Stimulated activated CD4-positive, alpha-beta T cell treated with anti-CD3 and anti-CD28 coated beads, Interleukin-15, amount 100 ng/mL, for 1 hour (primary cell): ENCODE measurements at regions not wholly inside any gene's neighbourhood (a gene's known extent, or its start where the extent isn't known, plus 50 kb on each side); places are given as distances from the start of the nearest gene placed in this dataset.
"Not testable (repeated sequence)": the region's sequence is repeated elsewhere in the genome, so short reads cannot be mapped to it uniquely, and the experiment has no call there.

Source experiments
- DNase-seq, 2 donors: peaks; one replicate each; pipeline ENCODE4 v3.0.0-alpha.2; 2020; ENCODE audit warnings: low read depth in 1 of 2, low spot score in 1 of 2

GRCh38 chr3:194057570-194058188, 78.3 kb upstream of the HES1 start:
- DNase-seq, result no peak

GRCh38 chr3:194058189-194058571, 77.8 kb upstream of the HES1 start:
- DNase-seq, result peak in 1 of 2 donors; percentile 3

- DNase-seq, result no peak
These were observed 77.2 kb upstream of the HES1 start for GRCh38 chr3:194058753-194059152.

DNA sequence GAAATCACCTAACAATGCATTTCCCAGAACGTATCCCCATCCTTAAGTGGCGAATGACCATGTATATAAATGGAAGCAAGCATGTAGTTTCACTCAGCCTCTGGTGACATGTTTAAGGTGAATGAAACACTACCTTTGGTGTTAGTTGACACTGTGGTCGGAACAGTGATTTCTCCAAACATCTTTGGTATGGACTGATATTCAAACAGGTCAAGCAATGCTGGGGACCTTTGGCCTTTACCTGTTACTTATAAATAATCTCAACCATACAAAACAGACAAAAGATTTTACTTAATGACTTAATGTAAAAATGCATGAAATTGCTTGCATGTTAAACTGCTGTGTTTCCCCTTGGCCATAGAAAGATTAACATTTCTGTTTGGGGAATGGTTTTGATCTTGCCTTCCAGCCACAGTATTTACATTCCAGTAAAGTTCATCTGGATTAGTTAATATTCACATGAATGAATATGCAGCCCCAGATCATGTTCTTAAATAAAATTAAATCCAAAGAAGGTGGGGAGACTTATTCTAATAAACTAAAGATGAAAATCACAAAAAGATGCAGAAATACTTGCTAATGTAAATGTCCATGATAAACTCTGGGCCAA, 74.4 kb upstream of the HES1 start:
- no peak for DNase-seq

GRCh38 chr3:194062830-194063229, 73.1 kb upstream of the HES1 start:
- no peak for DNase-seq

GRCh38 chr3:194064380-194065332, 71.3 kb upstream of the HES1 start:
- DNase-seq, result no peak

DNA sequence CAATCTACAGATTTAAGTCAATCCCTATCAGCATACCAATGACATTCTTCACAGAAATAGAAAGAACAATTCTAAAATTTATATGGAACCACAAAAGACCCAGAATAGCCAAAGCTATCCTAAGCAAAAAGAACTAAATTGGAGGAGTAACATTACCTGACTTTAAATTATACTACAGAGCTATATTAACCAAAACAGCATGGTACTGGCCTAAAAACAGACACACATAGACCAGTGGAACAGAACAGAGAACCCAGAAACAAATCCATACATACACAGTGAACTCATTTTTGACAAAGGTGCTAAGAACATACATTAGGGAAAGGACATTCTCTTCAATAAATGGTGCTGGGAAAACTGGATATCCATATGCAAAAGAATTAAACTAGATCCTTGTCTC, 68.6 kb upstream of the HES1 start:
- DNase-seq, result not testable (repeated sequence)

- no peak for DNase-seq
These were observed 68.0 kb upstream of the HES1 start for GRCh38 chr3:194067949-194068362.

DNA sequence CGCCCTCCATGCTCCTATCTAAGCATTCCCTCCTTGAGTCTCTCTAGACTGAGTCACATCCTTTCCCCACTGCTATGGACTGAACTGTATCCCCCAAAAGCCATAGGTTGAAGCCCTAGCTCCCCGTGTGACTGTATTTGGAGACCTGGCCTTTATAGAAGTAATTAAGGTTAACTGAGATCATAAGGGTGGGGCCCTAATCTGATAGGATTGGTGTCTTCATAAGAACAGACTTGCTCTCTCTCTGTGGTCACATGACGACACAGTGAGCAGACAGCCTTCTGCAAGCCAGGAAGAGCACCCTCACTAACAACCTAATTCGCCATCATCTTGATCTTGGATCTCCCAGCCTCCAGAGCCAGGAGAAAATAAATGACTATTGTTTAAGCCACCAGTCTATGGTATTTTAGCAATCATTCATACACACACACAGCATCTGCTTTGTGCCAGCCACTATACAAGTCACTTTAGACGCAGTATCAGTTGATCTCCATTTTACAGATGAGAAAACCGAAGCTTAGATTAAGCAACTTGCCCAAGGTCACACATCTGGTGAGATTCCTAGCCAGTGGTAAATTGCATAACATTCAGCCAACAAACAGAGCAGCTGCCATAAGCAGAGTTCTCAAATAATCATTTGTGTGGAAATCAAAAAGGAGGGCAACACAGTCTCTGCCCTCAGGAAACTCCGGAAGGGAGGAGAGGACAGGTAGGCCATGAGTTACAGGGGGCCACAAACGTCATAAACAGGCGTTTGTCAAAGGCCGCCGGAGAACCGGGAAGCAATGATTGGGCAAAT, 66.3 kb upstream of the HES1 start:
- no peak for DNase-seq

- no peak for DNase-seq
These were observed 65.7 kb upstream of the HES1 start for GRCh38 chr3:194070220-194070633.

DNA sequence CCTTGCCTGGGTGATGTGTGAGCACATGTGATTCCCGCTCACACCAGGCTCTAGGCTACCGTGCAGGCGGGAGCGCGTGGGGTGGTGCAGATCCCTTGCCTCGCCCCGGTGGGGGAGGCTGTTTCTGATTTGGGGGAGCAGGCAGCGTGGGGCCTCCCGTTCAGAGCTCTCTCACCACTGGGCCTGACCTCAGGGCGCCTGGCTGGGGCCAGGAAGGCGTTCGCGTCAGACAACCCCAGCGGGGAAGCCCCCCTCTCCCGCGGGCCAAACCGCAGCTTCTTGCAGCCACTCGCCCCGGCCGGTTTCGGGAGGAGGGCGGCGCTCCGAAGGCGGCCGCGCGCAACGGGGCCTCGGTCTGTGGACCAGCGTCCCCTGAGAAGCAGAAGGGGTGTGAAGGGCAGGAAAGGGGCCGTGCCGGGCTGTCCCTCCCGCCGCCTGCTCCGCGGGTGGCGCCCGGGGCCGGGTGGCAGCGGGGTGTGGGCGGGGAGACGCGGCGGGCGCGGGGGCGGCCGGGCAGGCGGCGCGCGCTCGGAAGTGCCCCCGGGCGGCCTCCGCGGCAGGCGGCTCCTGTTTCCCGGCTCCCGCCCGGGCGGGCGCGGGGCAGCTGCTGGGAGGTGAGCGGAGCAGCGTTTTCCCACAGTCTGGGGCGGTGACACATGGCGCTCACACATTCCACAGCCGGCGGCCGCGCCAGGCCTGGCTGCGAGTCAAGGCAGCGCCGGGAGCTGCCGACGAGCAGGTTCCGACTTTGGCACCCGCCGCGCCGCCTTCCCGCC, 65.1 kb upstream of the HES1 start:
- DNase-seq, result peak; percentile 28 to 54

- DNase-seq, result no peak
These were observed 63.9 kb upstream of the HES1 start for GRCh38 chr3:194072097-194072428.

DNA sequence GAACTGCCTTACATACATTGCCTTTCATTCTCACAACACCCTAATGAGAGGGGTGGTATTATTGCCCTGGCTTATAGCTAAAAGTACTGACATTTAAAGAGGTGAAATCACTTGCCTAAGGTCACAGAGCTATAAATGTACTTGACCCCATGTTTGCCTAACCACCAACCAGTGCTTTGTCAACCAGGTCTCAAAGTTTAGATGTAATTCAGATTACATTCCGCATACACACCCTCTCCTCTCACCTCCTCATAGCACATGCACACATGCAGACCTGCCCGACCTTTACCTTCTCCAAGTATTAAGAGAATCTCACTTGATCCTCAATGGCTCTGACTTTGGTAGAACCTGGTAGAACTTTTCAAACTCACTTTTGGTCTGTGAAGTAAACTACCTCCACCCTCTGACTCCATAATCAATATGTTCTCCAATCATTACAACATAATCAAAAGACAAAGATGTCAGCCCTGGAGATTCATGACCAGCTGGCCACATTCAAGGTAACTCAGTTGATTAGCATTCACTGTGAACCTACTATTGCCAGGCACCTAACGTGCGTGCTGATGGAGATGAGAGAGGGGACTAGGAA, 63.2 kb upstream of the HES1 start:
- DNase-seq, result no peak

DNA sequence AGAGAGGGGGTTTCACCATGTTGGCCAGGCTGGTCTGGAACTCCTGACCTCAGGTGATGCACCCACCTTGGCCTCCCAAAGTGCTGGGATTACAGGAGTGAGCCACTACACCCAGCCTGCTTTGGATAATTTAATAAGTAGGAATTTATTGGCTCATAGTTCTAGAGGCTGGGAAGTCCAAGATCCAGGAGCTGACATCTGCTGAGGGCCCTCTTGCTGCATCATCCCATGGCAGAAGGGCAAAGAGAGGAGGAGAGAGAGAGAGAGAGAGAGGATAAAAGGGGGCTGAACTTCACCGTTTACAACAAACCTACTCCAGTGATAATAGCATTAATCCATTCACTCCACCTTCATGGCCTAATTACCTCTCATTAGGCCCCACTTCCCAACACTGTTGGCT, 62.0 kb upstream of the HES1 start:
- no peak for DNase-seq

DNA sequence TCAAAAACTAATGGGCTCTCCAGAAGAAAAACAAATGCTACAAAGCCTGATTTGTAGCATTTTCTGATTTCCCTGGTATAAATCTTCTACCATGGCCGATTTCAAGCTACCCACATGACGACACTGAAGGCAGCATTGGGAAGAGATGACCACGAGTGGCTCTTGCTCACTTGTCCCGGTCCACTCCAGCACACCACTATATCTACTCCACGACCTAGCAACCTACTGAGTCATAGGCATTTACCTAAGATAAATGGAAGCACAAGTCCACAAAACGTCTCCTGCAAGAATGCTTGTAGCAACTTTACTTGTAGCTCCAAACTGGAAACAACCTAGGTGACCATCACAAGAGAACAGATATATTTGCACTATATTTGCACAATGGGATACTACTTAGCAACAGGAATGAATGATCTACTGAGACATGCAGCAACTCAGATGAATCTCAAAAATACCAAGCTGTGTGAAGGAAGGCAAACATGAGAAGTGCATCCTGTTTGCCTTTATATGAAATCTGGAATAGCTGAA, 60.8 kb upstream of the HES1 start:
- DNase-seq, result no peak

DNA sequence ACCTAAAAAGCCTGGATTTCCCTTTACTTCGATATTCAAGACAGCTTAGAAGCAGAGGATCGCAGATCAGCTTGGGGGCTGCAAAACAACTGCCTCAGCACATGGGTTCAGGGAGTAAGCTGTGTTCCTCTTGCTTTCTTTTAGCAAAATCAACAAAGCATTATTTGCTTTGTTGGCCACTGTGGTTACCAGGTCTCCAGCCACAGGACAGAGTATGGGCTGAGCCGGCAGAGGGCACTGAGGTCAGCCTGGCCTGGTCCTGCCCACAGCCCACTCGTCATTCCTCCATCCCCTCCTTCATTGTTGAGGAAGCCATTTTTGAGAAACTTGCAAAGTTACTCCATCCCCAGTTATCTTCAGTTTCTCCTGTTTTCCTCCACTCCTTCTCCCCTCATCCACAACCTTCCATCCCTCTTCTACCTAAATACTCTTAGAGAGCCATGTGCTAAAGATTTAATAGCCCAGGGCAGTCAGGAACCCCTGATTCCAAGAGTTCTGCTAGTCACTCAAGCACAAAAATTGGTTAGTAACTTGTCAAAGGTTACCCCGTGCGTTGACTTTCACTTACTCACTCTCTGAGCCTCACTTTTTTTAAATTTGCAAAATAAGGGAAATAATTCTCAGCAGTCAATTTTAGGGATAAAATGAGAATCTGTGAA, 60.0 kb upstream of the HES1 start:
- DNase-seq, result no peak

DNA sequence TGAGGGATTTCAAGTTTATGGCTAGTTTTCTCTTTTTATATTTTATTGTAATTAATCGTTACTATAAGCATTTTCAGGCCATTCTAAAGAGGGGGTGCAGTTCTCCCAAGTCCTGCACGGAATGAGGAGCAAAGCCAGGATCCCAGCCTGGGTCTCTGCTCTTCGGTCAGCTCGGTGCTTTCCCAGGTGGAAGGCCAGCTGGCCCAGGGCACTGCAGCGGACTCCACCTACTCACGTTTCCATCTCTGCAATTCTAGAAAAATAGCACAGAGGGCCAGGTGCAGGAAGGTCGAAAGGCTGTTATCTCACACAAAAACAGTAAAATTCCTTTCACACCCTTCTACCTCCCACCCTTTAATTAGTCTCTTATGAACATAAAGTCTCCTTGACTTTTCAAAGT, 59.5 kb upstream of the HES1 start:
- no peak for DNase-seq

DNA sequence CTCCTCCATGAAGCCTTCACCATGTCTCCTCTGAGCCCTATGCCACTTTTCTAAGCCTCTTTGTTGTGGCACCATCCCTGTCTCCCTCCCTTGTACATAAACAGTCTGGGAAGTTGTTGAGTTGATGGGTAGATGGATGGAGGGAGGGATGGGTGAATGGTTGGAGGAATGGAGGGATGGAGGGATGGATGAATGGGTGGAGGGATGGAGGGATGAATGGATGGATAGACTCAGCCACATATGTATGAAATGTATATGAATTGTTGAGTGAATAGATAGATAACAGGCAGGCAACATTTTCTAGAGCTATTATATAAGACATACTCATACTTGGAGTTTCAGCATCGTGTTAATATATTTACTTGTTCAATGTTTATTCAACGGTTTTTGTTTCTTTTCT, 58.3 kb upstream of the HES1 start:
- DNase-seq, result no peak

- no peak for DNase-seq
These were observed 57.7 kb upstream of the HES1 start for GRCh38 chr3:194078045-194078821.
